WTC11 (cell line): ENCODE measurements at regions not wholly inside any gene's neighbourhood (a gene's known extent, or its start where the extent isn't known, plus 50 kb on each side); places are given as distances from the start of the nearest gene placed in this dataset.

ENCODE experiments used
- ATAC-seq: fragments of 200-7000 bp; cut with Tn5 transposase; 2 replicates; pipeline ENCODE4 v1.10.0; 2021; ENCODE audit warnings: mild to moderate bottlenecking, moderate library complexity
- CTCF ChIA-PET: fragments of 300-600 bp; sonication (Branson Sonifier 250); formaldehyde crosslinking; loops from one replicate; lab custom pipeline; 2021; ENCODE audit warnings: antibody characterized with exemption; lab: Charles Lee
- POLR2A ChIA-PET: fragments of 350-600 bp; sonication (Branson Sonifier 250); formaldehyde crosslinking; loops from one replicate; lab custom pipeline; 2021; ENCODE audit warnings: antibody characterized with exemption; lab: Charles Lee
- DNase-seq: peaks from one replicate; pipeline ENCODE4 v3.0.0; 2021; ENCODE audit warnings: low spot score
- H3K27ac Mint-ChIP-seq: 2 replicates; pipeline ENCODE4 v1.8.0; 2021; ENCODE audit warnings: mixed read lengths
- H3K27me3 Mint-ChIP-seq: 2 replicates; pipeline ENCODE4 v1.8.0; 2021; ENCODE audit warnings: low read depth, mild to moderate bottlenecking, moderate library complexity, mixed read lengths
- H3K36me3 Mint-ChIP-seq: 2 replicates; pipeline ENCODE4 v1.8.0; 2021; ENCODE audit warnings: mixed read lengths
- H3K4me1 Mint-ChIP-seq: 2 replicates; pipeline ENCODE4 v1.8.0; 2022; ENCODE audit warnings: mixed read lengths
- H3K4me3 Mint-ChIP-seq: 2 replicates; pipeline ENCODE4 v1.8.0; 2021; ENCODE audit warnings: mild to moderate bottlenecking, moderate library complexity, mixed read lengths
- H3K9me3 Mint-ChIP-seq: 2 replicates; pipeline ENCODE4 v1.8.0; 2021; ENCODE audit warnings: mixed read lengths
- AR ChIP-seq: fragments of 250-450 bp; sonication (Bioruptor Pico); IDR thresholded peaks from 2 replicates; pipeline ENCODE4 v1.9.0; 2021; ENCODE audit warnings: mild to moderate bottlenecking
- ATF6 ChIP-seq: sonication (generic); formaldehyde crosslinking; IDR thresholded peaks from 2 replicates; pipeline ENCODE4 v1.8.1; 2023; ENCODE audit warnings: mild to moderate bottlenecking, missing genetic modification reagents
- E2F1 ChIP-seq: sonication (generic); formaldehyde crosslinking; IDR thresholded peaks from 2 replicates; pipeline ENCODE4 v1.8.0; 2022; ENCODE audit warnings: mild to moderate bottlenecking, missing genetic modification reagents
- ELF4 ChIP-seq: sonication (generic); formaldehyde crosslinking; IDR thresholded peaks from 2 replicates; pipeline ENCODE4 v1.8.1; 2022; ENCODE audit warnings: low read depth, mild to moderate bottlenecking, moderate library complexity, missing genetic modification reagents
- FOXJ3 ChIP-seq: sonication (generic); formaldehyde crosslinking; IDR thresholded peaks from 2 replicates; pipeline ENCODE4 v1.9.0; 2021; ENCODE audit warnings: missing genetic modification reagents, mild to moderate bottlenecking, borderline replicate concordance
- GTF2I ChIP-seq: fragments of 250-450 bp; sonication (Bioruptor Pico); conservative IDR thresholded peaks from 2 replicates; pipeline ENCODE4 v1.4.0; 2021; ENCODE audit warnings: mild to moderate bottlenecking
- JAZF1 ChIP-seq: fragments of 250-450 bp; sonication (Bioruptor Pico); IDR thresholded peaks from 2 replicates; pipeline ENCODE4 v1.9.0; 2021; ENCODE audit warnings: moderate library complexity, mild to moderate bottlenecking, inconsistent platforms
- KAT7 ChIP-seq: sonication (generic); formaldehyde crosslinking; IDR thresholded peaks from 2 replicates; pipeline ENCODE4 v1.8.1; 2023; ENCODE audit warnings: missing genetic modification reagents, mild to moderate bottlenecking, borderline replicate concordance
- MAX ChIP-seq: sonication (generic); formaldehyde crosslinking; IDR thresholded peaks from 2 replicates; pipeline ENCODE4 v1.8.0; 2022; ENCODE audit warnings: mild to moderate bottlenecking, missing genetic modification reagents
- NFYB ChIP-seq: sonication (generic); formaldehyde crosslinking; conservative IDR thresholded peaks from 2 replicates; pipeline ENCODE4 v1.8.0; 2022; ENCODE audit warnings: low read depth, missing genetic modification reagents
- PRRX2 ChIP-seq: fragments of 250-450 bp; sonication (Bioruptor Pico); IDR thresholded peaks from 2 replicates; pipeline ENCODE4 v1.8.0; 2021; ENCODE audit warnings: mild to moderate bottlenecking
- TEAD1 ChIP-seq: sonication (generic); formaldehyde crosslinking; IDR thresholded peaks from 2 replicates; pipeline ENCODE4 v1.8.0; 2022; ENCODE audit warnings: mild to moderate bottlenecking, missing genetic modification reagents
- USF2 ChIP-seq: sonication (generic); formaldehyde crosslinking; IDR thresholded peaks from 2 replicates; pipeline ENCODE4 v1.8.1; 2023; ENCODE audit warnings: mild to moderate bottlenecking, missing genetic modification reagents, moderate library complexity
- ZNF121 ChIP-seq: sonication (generic); formaldehyde crosslinking; IDR thresholded peaks from 2 replicates; pipeline ENCODE4 v1.8.0; 2023; ENCODE audit warnings: missing genetic modification reagents
- ZSCAN18 ChIP-seq: fragments of 250-450 bp; sonication (Bioruptor Pico); IDR thresholded peaks from 2 replicates; pipeline ENCODE4 v2.1.2; 2022; ENCODE audit warnings: mild to moderate bottlenecking, moderate library complexity
- TF ChIP-seq, protein P1 (sequence below): sonication (generic); formaldehyde crosslinking; IDR thresholded peaks from 2 replicates; pipeline ENCODE4 v1.8.1; 2022; ENCODE audit warnings: missing genetic modification reagents, borderline replicate concordance
- TF ChIP-seq, protein P2 (sequence below): sonication (generic); formaldehyde crosslinking; IDR thresholded peaks from 2 replicates; pipeline ENCODE4 v1.8.1; 2023; ENCODE audit warnings: mild to moderate bottlenecking, missing genetic modification reagents, moderate library complexity
- TF ChIP-seq, protein P3 (sequence below): sonication (generic); formaldehyde crosslinking; conservative IDR thresholded peaks from 2 replicates; pipeline ENCODE4 v1.8.1; 2022; ENCODE audit warnings: mild to moderate bottlenecking, missing genetic modification reagents

- TF ChIP-seq USF2 (CRISPR knock-in tag) (no peak), ZNF121 (CRISPR knock-in tag) (no peak), ZSCAN18 (CRISPR knock-in tag) (no peak), JAZF1 (no peak)
- TF ChIP-seq, protein P1, sequence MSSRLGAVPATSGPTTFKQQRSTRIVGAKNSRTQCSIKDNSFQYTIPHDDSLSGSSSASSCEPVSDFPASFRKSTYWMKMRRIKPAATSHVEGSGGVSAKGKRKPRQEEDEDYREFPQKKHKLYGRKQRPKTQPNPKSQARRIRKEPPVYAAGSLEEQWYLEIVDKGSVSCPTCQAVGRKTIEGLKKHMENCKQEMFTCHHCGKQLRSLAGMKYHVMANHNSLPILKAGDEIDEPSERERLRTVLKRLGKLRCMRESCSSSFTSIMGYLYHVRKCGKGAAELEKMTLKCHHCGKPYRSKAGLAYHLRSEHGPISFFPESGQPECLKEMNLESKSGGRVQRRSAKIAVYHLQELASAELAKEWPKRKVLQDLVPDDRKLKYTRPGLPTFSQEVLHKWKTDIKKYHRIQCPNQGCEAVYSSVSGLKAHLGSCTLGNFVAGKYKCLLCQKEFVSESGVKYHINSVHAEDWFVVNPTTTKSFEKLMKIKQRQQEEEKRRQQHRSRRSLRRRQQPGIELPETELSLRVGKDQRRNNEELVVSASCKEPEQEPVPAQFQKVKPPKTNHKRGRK (CRISPR knock-in tag), result no peak
- TF ChIP-seq, all 79 proteins: peak for 0
Observed at GRCh38 chr4:111808174-111808573, 337.1 kb upstream of the FAM241A start (continued).

DNA sequence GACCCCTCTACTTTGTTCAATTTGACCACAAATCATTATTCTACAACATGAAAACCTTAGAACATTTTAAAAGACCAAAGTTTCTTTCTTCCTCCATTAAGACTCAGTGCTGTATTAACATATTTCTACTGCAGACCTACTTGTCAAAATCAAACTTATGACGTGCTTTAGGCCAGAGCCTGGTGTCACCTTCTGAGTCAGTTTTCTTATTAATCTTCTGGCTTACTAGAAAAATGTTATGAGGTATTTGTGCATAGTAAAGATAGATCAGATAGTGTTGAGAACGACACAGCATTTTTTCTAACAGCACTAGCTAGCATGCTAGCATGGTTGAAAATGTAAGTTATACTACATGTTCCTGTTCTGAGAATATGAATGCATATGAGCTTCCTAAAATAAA is 333.6 kb upstream of the FAM241A start:
- peaks cover 4% of the 10 kb centered on the region for H3K36me3 Mint-ChIP-seq
- H3K27me3 Mint-ChIP-seq, result peaks cover 87% of the 10 kb centered on the region
- peaks cover 5% of the 10 kb centered on the region for H3K9me3 Mint-ChIP-seq
- H3K4me3 Mint-ChIP-seq, result no peak overlapping the region
- TF ChIP-seq, protein P2, sequence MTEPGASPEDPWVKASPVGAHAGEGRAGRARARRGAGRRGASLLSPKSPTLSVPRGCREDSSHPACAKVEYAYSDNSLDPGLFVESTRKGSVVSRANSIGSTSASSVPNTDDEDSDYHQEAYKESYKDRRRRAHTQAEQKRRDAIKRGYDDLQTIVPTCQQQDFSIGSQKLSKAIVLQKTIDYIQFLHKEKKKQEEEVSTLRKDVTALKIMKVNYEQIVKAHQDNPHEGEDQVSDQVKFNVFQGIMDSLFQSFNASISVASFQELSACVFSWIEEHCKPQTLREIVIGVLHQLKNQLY, result no peak
- TF ChIP-seq GTF2I (CRISPR knock-in tag), result no peak
- TF ChIP-seq E2F1 (CRISPR knock-in tag), result no peak
- TF ChIP-seq ATF6 (CRISPR knock-in tag), result no peak
- TF ChIP-seq TEAD1 (CRISPR knock-in tag), result no peak
- no peak for TF ChIP-seq ZSCAN18 (CRISPR knock-in tag)
- H3K4me1 Mint-ChIP-seq, result peaks cover 16% of the 10 kb centered on the region
- DNase-seq (no peak), ATAC-seq (no peak)
- H3K27ac Mint-ChIP-seq, result no peak overlapping the region
- ChIA-PET CTCF (no interaction called here), POLR2A (no interaction called here)

DNA sequence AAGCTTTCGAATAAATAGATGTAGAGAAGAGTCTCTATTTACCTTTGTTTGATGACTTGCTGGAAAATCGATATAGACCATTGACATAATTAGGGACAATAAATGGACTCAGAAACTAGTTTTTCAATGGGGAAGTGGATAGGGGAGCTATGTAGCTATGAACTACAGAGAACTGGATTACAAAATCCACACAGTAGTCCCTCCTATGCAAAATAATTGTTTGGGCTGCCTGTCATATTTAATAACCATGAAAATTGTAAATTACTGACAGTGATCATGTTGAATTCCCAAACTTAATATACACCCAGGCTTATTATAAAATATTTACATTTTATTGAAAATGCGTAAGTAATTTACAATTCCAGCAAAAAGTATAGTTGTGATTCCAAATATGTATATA is 333.1 kb upstream of the FAM241A start:
- Mint-ChIP-seq H3K36me3 (peaks cover 6% of the 10 kb centered on the region), H3K9me3 (peaks cover 10% of the 10 kb centered on the region), H3K27me3 (peaks cover 82% of the 10 kb centered on the region), H3K27ac (no peak overlapping the region), H3K4me3 (no peak overlapping the region), H3K4me1 (peaks cover 16% of the 10 kb centered on the region)
- ATAC-seq (no peak), DNase-seq (no peak)
- POLR2A ChIA-PET, result no interaction called here
- CTCF ChIA-PET, result no interaction called here
- TF ChIP-seq, protein P3, sequence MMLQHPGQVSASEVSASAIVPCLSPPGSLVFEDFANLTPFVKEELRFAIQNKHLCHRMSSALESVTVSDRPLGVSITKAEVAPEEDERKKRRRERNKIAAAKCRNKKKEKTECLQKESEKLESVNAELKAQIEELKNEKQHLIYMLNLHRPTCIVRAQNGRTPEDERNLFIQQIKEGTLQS (CRISPR knock-in tag), result no peak
- TF ChIP-seq MAX (CRISPR knock-in tag), result no peak
- no peak for TF ChIP-seq KAT7 (CRISPR knock-in tag)
- TF ChIP-seq PRRX2, result no peak
- no peak for TF ChIP-seq NFYB (CRISPR knock-in tag)
- TF ChIP-seq ELF4 (CRISPR knock-in tag), result no peak
- no peak for TF ChIP-seq FOXJ3 (CRISPR knock-in tag)
- TF ChIP-seq, protein P1 (CRISPR knock-in tag), result no peak
- TF ChIP-seq AR (CRISPR knock-in tag), result no peak
